Esophagus muscularis mucosa (tissue), 4 donors: ENCODE measurements at regions not wholly inside any gene's neighbourhood (a gene's known extent, or its start where the extent isn't known, plus 50 kb on each side); places are given as distances from the start of the nearest gene placed in this dataset.

Experiments used
- DNase-seq: peaks from one replicate; pipeline ENCODE4 v3.0.0-alpha.2; 2017; ENCODE audit errors: extremely low spot score
- H3K27ac ChIP-seq, 4 donors: fragments of 200-600 bp; sonication (generic); replicated peaks in 1 of 4; 1 replicate in 3 of 4; 2 replicates in 1 of 4; pipeline ENCODE4 v1.5.1; 2016 to 2019; ENCODE audit warnings: mild to moderate bottlenecking in 1 of 4
- H3K27me3 ChIP-seq, 4 donors: fragments of 200-600 bp; sonication (generic); one replicate each; pipeline versions ENCODE4 v1.5.1 to v1.6.0; 2016 to 2019
- H3K36me3 ChIP-seq, 4 donors: fragments of 200-600 bp; sonication (generic); one replicate each; pipeline ENCODE4 v1.5.1; 2016 to 2019
- H3K4me1 ChIP-seq, 4 donors: fragments of 200-600 bp; sonication (generic); one replicate each; pipeline ENCODE4 v1.5.1; 2016 to 2019
- H3K4me3 ChIP-seq, 4 donors: fragments of 200-600 bp; sonication (generic); 1 replicate in 2 of 4; 2 replicates in 2 of 4; pipeline ENCODE4 v1.5.1; 2016 to 2019; ENCODE audit warnings: mild to moderate bottlenecking in 4 of 4, moderate library complexity in 1 of 4
- H3K9me3 ChIP-seq, 4 donors: fragments of 200-600 bp; sonication (generic); 1 replicate in 3 of 4; 2 replicates in 1 of 4; pipeline ENCODE4 v1.5.1; 2016 to 2019
- EP300 ChIP-seq: sonication (generic); formaldehyde crosslinking; IDR thresholded peaks from one replicate; pipeline ENCODE4 v1.6.1; 2017; ENCODE audit warnings: antibody characterized with exemption
- POLR2A ChIP-seq: fragments of 450-650 bp; IDR thresholded peaks from one replicate; pipeline ENCODE4 v1.6.1; 2017; ENCODE audit warnings: antibody characterized with exemption, moderate library complexity, mild to moderate bottlenecking, low read depth
- POLR2AphosphoS5 ChIP-seq, 2 donors: sonication (generic); formaldehyde crosslinking; IDR thresholded peaks; one replicate each; pipeline ENCODE4 v1.6.1; 2017; ENCODE audit warnings: antibody characterized with exemption in 2 of 2
- WGBS: methylation state at CpG from one replicate; pipeline ENCODE4 v1.1.5; 2018; 5-methylcytosine and 5-hydroxymethylcytosine counted together
- intact Hi-C: fragments of 100-400 bp; cut with DNase I; formaldehyde crosslinking; loops from one replicate; pipeline ENCODE4 v1.15.1; 2023
- TF ChIP-seq, protein P1 (sequence below), 3 experiments: fragments of 200-600 bp in 2 of 3; fragments of 450-650 bp in 1 of 3; sonication (generic) in 2 of 3; IDR thresholded peaks; one replicate each; pipeline ENCODE4 v1.5.1; 2017 to 2019; ENCODE audit warnings: antibody characterized with exemption in 3 of 3, mild to moderate bottlenecking in 2 of 3, moderate library complexity in 1 of 3

DNA sequence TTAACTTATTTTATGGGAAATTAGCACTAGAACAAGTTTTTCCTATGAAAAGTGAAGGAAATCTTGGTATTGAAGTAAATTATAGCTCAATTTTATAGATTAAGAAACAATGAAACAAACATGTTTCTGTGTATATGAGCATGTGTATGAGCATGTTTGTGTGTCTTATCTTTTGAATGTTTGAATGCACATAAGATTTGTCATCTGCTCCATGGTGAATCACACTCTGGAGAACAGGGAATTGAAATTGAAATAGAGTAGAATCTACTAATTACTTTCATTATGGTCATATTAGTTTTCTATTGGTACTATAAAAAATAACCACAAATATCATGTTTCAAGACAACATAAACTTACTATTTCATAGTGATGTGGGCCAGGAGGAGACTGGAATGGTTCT is 646.6 kb downstream of the OTOL1 start:
- Histone ChIP-seq H3K9me3 (no peaks in the 10 kb centered on the region), H3K27ac (no peak overlapping the region), H3K4me1 (peaks cover 0 to 38% (median 27%) of the 10 kb centered on the region in 4 donors), H3K36me3 (no peaks in the 10 kb centered on the region), H3K4me3 (no peak overlapping the region), H3K27me3 (no peaks in the 10 kb centered on the region)
- no peak for TF ChIP-seq POLR2A
- TF ChIP-seq POLR2AphosphoS5 (IDR thresholded peaks at IDR 0.05), result no peak
- TF ChIP-seq, protein P1, sequence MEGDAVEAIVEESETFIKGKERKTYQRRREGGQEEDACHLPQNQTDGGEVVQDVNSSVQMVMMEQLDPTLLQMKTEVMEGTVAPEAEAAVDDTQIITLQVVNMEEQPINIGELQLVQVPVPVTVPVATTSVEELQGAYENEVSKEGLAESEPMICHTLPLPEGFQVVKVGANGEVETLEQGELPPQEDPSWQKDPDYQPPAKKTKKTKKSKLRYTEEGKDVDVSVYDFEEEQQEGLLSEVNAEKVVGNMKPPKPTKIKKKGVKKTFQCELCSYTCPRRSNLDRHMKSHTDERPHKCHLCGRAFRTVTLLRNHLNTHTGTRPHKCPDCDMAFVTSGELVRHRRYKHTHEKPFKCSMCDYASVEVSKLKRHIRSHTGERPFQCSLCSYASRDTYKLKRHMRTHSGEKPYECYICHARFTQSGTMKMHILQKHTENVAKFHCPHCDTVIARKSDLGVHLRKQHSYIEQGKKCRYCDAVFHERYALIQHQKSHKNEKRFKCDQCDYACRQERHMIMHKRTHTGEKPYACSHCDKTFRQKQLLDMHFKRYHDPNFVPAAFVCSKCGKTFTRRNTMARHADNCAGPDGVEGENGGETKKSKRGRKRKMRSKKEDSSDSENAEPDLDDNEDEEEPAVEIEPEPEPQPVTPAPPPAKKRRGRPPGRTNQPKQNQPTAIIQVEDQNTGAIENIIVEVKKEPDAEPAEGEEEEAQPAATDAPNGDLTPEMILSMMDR (IDR thresholded peaks at IDR 0.05), result no peak
- no peak for TF ChIP-seq EP300
- DNase-seq, result no peak
- intact Hi-C loops, result no loop called here

DNA sequence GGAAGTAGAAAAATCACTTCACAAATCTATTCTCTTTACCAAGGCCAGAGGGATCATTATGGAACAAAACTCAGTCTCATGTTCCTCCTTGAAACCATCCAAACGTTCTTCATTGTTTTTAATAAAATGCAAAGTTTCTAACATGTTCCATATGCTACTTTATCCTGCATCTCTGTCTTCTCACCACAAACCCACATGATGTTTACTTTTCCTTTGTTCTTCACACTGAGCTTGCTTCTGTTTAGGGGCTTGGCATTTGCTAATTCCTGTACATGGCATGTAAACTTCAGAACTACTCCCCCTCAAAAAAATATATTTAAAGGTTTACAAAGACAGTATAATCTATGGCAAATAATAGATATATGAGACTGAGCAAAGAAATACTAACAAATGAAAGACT is 651.4 kb downstream of the OTOL1 start:
- H3K9me3 ChIP-seq, result no peaks in the 10 kb centered on the region
- H3K36me3 ChIP-seq, result no peaks in the 10 kb centered on the region
- intact Hi-C loops, result no loop called here
- H3K4me1 ChIP-seq, result no peaks in the 10 kb centered on the region
- no peak for DNase-seq
- H3K27ac ChIP-seq, result no peak overlapping the region
- TF ChIP-seq, protein P1 (IDR thresholded peaks at IDR 0.05), result no peak
- no peak for TF ChIP-seq POLR2A
- TF ChIP-seq POLR2AphosphoS5 (IDR thresholded peaks at IDR 0.05), result no peak
- no peak for TF ChIP-seq EP300
- no peak overlapping the region for H3K4me3 ChIP-seq
- no peaks in the 10 kb centered on the region for H3K27me3 ChIP-seq
- 35% methylated on average over 1 of the region's 1 CpG for WGBS

DNA sequence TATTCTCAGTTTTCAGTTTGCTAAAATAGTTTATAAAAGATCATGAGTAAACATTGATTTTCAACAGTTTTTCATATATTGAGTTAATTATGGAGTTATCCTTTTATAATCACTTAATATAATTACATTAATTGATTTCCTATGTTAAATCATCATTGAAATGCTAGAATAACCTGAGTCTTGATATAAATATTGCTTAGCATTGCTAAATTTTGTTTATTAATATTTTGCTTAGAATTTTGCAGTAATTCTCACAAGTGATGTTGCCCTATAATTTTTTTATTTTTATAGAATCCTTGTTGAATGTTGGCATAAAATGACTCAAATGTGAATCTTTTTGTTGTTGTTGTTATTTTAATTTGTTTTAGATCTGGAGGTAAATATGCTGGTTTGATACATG is 654.2 kb downstream of the OTOL1 start:
- TF ChIP-seq EP300 (no peak), POLR2A (no peak), POLR2AphosphoS5 (IDR thresholded peaks at IDR 0.05) (no peak)
- TF ChIP-seq, protein P1 (IDR thresholded peaks at IDR 0.05), result no peak
- intact Hi-C loops, result no loop called here
- no peaks in the 10 kb centered on the region for H3K4me1 ChIP-seq
- no peaks in the 10 kb centered on the region for H3K9me3 ChIP-seq
- no peak overlapping the region for H3K4me3 ChIP-seq
- no peak for DNase-seq
- H3K36me3 ChIP-seq, result no peaks in the 10 kb centered on the region
- H3K27ac ChIP-seq, result no peak overlapping the region
- H3K27me3 ChIP-seq, result no peaks in the 10 kb centered on the region

- Histone ChIP-seq H3K36me3 (no peaks in the 10 kb centered on the region), H3K27ac (no peak overlapping the region), H3K9me3 (no peaks in the 10 kb centered on the region), H3K27me3 (no peaks in the 10 kb centered on the region), H3K4me3 (no peak overlapping the region), H3K4me1 (no peaks in the 10 kb centered on the region)
- DNase-seq, result no peak
- intact Hi-C loops, result no loop called here
- TF ChIP-seq POLR2AphosphoS5 (IDR thresholded peaks at IDR 0.05) (no peak), EP300 (no peak), POLR2A (no peak)
- 88% methylated on average over 2 of the region's 2 CpGs for WGBS
Measured at GRCh38 chr3:162152636-162153035, 656.0 kb downstream of the OTOL1 start.

DNA sequence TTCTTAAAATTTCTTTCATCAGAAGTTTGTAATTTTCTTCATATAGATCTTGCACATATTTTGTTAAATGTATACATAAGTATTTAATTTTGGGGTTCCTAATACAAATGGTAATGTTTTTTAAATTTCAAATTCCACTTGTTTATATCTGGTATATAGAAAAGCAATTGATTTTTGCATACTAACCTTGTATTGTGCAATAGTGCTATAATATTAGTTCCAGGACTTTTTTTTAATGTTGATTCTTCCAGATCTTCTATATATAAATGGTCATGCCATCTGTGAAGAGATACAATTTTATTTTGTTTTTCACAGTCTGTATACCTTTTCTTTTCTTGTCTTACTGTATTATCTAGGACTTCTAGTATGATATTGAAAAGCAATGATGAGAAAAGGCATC is 665.0 kb downstream of the OTOL1 start:
- Histone ChIP-seq H3K9me3 (no peaks in the 10 kb centered on the region), H3K4me1 (no peaks in the 10 kb centered on the region), H3K27ac (no peak overlapping the region), H3K27me3 (no peaks in the 10 kb centered on the region), H3K4me3 (no peak overlapping the region), H3K36me3 (no peaks in the 10 kb centered on the region)
- intact Hi-C loops, result no loop called here
- TF ChIP-seq POLR2A (no peak), EP300 (no peak), POLR2AphosphoS5 (IDR thresholded peaks at IDR 0.05) (no peak)
- TF ChIP-seq, protein P1 (IDR thresholded peaks at IDR 0.05), result no peak
- DNase-seq, result no peak
